Stimulated activated naive CD8-positive, alpha-beta T cell treated with anti-CD3 and anti-CD28 coated beads, Interleukin-15, amount 100 ng/mL, for 72 hours (primary cell): ENCODE measurements at regions not wholly inside any gene's neighbourhood (a gene's known extent, or its start where the extent isn't known, plus 50 kb on each side); places are given as distances from the start of the nearest gene placed in this dataset.

Experiments used
- ATAC-seq: fragments of 150-1000 bp; cut with Tn5 transposase; 2 replicates; pipeline ENCODE4 v1.10.0; 2021; ENCODE audit warnings: mild to moderate bottlenecking, moderate library complexity
- DNase-seq, 2 donors: peaks; one replicate each; pipeline ENCODE4 v3.0.0; 2021 to 2022
- H3K27ac Mint-ChIP-seq, 2 donors: one replicate each; pipeline ENCODE4 v1.8.0; 2022; ENCODE audit warnings: mild to moderate bottlenecking in 2 of 2, mixed read lengths in 2 of 2, moderate library complexity in 2 of 2
- H3K27me3 Mint-ChIP-seq: one replicate; pipeline ENCODE4 v1.8.0; 2022; ENCODE audit warnings: mixed read lengths
- H3K4me1 Mint-ChIP-seq: one replicate; pipeline ENCODE4 v1.8.0; 2022; ENCODE audit warnings: mild to moderate bottlenecking, mixed read lengths
- H3K4me3 Mint-ChIP-seq, 2 donors: one replicate each; pipeline ENCODE4 v1.8.0; 2022; ENCODE audit warnings: mild to moderate bottlenecking in 2 of 2, mixed read lengths in 2 of 2, moderate library complexity in 1 of 2
- H3K9me3 Mint-ChIP-seq, 2 donors: one replicate each; pipeline ENCODE4 v1.8.0; 2022; ENCODE audit warnings: mixed read lengths in 2 of 2

GRCh38 chr2:47274054-47274782 lies 94.9 kb upstream of the EPCAM start:
- Mint-ChIP-seq H3K27me3 (no peaks in the 10 kb centered on the region), H3K4me3 (no peak overlapping the region), H3K4me1 (peaks cover 11% of the 10 kb centered on the region), H3K9me3 (no peaks in the 10 kb centered on the region), H3K27ac (no peak overlapping the region)
- DNase-seq (no peak), ATAC-seq (no peak)

GRCh38 chr2:47272905-47273758 lies 96.0 kb upstream of the EPCAM start:
- peaks cover 11% of the 10 kb centered on the region for H3K4me1 Mint-ChIP-seq
- H3K9me3 Mint-ChIP-seq = no peaks in the 10 kb centered on the region
- no peaks in the 10 kb centered on the region for H3K27me3 Mint-ChIP-seq
- peak overlapping the region in 1 of 2 donors; percentile 86 for H3K4me3 Mint-ChIP-seq
- ATAC-seq (no peak), DNase-seq (no peak)
- no peak overlapping the region for H3K27ac Mint-ChIP-seq

- no peaks in the 10 kb centered on the region for H3K27me3 Mint-ChIP-seq
- no peak overlapping the region for H3K27ac Mint-ChIP-seq
- no peaks in the 10 kb centered on the region for H3K9me3 Mint-ChIP-seq
- H3K4me1 Mint-ChIP-seq = peaks cover 11% of the 10 kb centered on the region
- peak overlapping the region; percentile 60 to 86 for H3K4me3 Mint-ChIP-seq
- ATAC-seq (peak; percentile 88), DNase-seq (peak; percentile 61 to 64)
Measured at GRCh38 chr2:47272031-47272864, 95.9 kb upstream of the CALM2 start.

- Mint-ChIP-seq H3K27me3 (no peaks in the 10 kb centered on the region), H3K9me3 (no peaks in the 10 kb centered on the region), H3K4me1 (peaks cover 11% of the 10 kb centered on the region), H3K27ac (no peak overlapping the region), H3K4me3 (no peak overlapping the region)
- ATAC-seq = peak; percentile 13
- DNase-seq = no peak
Measured at GRCh38 chr2:47271054-47272000, 95.0 kb upstream of the CALM2 start.

- DNase-seq = no peak
- no peaks in the 10 kb centered on the region for H3K9me3 Mint-ChIP-seq
- H3K27ac Mint-ChIP-seq = no peak overlapping the region
- no peak for ATAC-seq
- H3K4me3 Mint-ChIP-seq = no peak overlapping the region
- no peaks in the 10 kb centered on the region for H3K27me3 Mint-ChIP-seq
- peaks cover 11% of the 10 kb centered on the region for H3K4me1 Mint-ChIP-seq
Measured at GRCh38 chr2:47270421-47270820, 94.1 kb upstream of the CALM2 start.

- H3K27me3 Mint-ChIP-seq = no peaks in the 10 kb centered on the region
- no peak overlapping the region for H3K27ac Mint-ChIP-seq
- H3K4me1 Mint-ChIP-seq = peaks cover 11% of the 10 kb centered on the region
- ATAC-seq (no peak), DNase-seq (no peak)
- no peak overlapping the region for H3K4me3 Mint-ChIP-seq
- H3K9me3 Mint-ChIP-seq = no peaks in the 10 kb centered on the region
Measured at GRCh38 chr2:47269316-47270232, 93.3 kb upstream of the CALM2 start.

GRCh38 chr2:47267711-47268086 lies 91.4 kb upstream of the CALM2 start:
- DNase-seq (no peak), ATAC-seq (no peak)
- no peak overlapping the region for H3K4me3 Mint-ChIP-seq
- no peak overlapping the region for H3K27ac Mint-ChIP-seq
- H3K27me3 Mint-ChIP-seq = no peaks in the 10 kb centered on the region
- H3K4me1 Mint-ChIP-seq = peaks cover 10% of the 10 kb centered on the region
- H3K9me3 Mint-ChIP-seq = no peaks in the 10 kb centered on the region

GRCh38 chr2:47266939-47267710 lies 90.8 kb upstream of the CALM2 start:
- Mint-ChIP-seq H3K9me3 (no peaks in the 10 kb centered on the region), H3K4me1 (peaks cover 5% of the 10 kb centered on the region), H3K27ac (no peak overlapping the region), H3K27me3 (no peaks in the 10 kb centered on the region), H3K4me3 (no peak overlapping the region)
- DNase-seq (no peak), ATAC-seq (no peak)

- no peak overlapping the region for H3K27ac Mint-ChIP-seq
- DNase-seq = no peak
- H3K4me3 Mint-ChIP-seq = no peak overlapping the region
- no peaks in the 10 kb centered on the region for H3K4me1 Mint-ChIP-seq
- no peaks in the 10 kb centered on the region for H3K9me3 Mint-ChIP-seq
- ATAC-seq = no peak
- H3K27me3 Mint-ChIP-seq = no peaks in the 10 kb centered on the region
Measured at GRCh38 chr2:47265751-47266231, 89.5 kb upstream of the CALM2 start.

- H3K27me3 Mint-ChIP-seq = no peaks in the 10 kb centered on the region
- H3K27ac Mint-ChIP-seq = no peak overlapping the region
- no peak for DNase-seq
- no peaks in the 10 kb centered on the region for H3K9me3 Mint-ChIP-seq
- H3K4me3 Mint-ChIP-seq = no peak overlapping the region
- H3K4me1 Mint-ChIP-seq = no peaks in the 10 kb centered on the region
- ATAC-seq = no peak
Measured at GRCh38 chr2:47265158-47265557, 88.8 kb upstream of the CALM2 start.

- DNase-seq (no peak), ATAC-seq (no peak)
- H3K4me1 Mint-ChIP-seq = no peaks in the 10 kb centered on the region
- no peaks in the 10 kb centered on the region for H3K27me3 Mint-ChIP-seq
- no peak overlapping the region for H3K27ac Mint-ChIP-seq
- H3K4me3 Mint-ChIP-seq = no peak overlapping the region
- no peaks in the 10 kb centered on the region for H3K9me3 Mint-ChIP-seq
Measured at GRCh38 chr2:47264686-47265085, 88.4 kb upstream of the CALM2 start.

- Mint-ChIP-seq H3K4me3 (no peak overlapping the region), H3K9me3 (no peaks in the 10 kb centered on the region), H3K27me3 (peaks cover 2% of the 10 kb centered on the region), H3K27ac (no peak overlapping the region), H3K4me1 (no peaks in the 10 kb centered on the region)
- DNase-seq (no peak), ATAC-seq (no peak)
Measured at GRCh38 chr2:47264143-47264542, 87.8 kb upstream of the CALM2 start.

GRCh38 chr2:47262657-47263056 lies 86.3 kb upstream of the CALM2 start:
- no peak for ATAC-seq
- peaks cover 7% of the 10 kb centered on the region for H3K27me3 Mint-ChIP-seq
- peaks cover 7% of the 10 kb centered on the region for H3K4me1 Mint-ChIP-seq
- no peak overlapping the region for H3K4me3 Mint-ChIP-seq
- DNase-seq = no peak
- H3K27ac Mint-ChIP-seq = no peak overlapping the region
- no peaks in the 10 kb centered on the region for H3K9me3 Mint-ChIP-seq
